C4-2B (cell line): ENCODE measurements at regions not wholly inside any gene's neighbourhood (a gene's known extent, or its start where the extent isn't known, plus 50 kb on each side); places are given as distances from the start of the nearest gene placed in this dataset.

Experiments used
- CTCF ChIP-seq: fragments of 450-650 bp; conservative IDR thresholded peaks from 2 replicates; pipeline ENCODE4 v1.5.1; 2017; ENCODE audit warnings: mild to moderate bottlenecking
- ZFX ChIP-seq: fragments of 450-650 bp; IDR thresholded peaks from 2 replicates; pipeline ENCODE4 v1.6.1; 2017

GRCh38 chr13:103246581-103247200 lies 180.5 kb upstream of the SLC10A2 start:
- TF ChIP-seq CTCF (no peak), ZFX (no peak)
